Stimulated activated CD4-positive, alpha-beta T cell treated with anti-CD3 and anti-CD28 coated beads, Interleukin-1b, Interleukin-23, amount 100 ng/mL, for 1 hour (primary cell): ENCODE measurements at regions not wholly inside any gene's neighbourhood (a gene's known extent, or its start where the extent isn't known, plus 50 kb on each side); places are given as distances from the start of the nearest gene placed in this dataset.

ENCODE experiments used
- DNase-seq, 2 donors: peaks; one replicate each; pipeline ENCODE4 v3.0.0-alpha.2; 2020; ENCODE audit warnings: low read depth in 2 of 2

GRCh38 chr5:167578977-167579692 lies 712.3 kb upstream of the WWC1 start:
- DNase-seq: no peak

- DNase-seq: no peak
Measured at GRCh38 chr5:167579693-167580055, 711.8 kb upstream of the WWC1 start.

- no peak for DNase-seq
Measured at GRCh38 chr5:167580608-167581007, 710.8 kb upstream of the WWC1 start.

GRCh38 chr5:167582283-167582682 lies 709.2 kb upstream of the WWC1 start:
- DNase-seq: no peak

- no peak for DNase-seq
Measured at GRCh38 chr5:167582886-167583285, 708.6 kb upstream of the WWC1 start.

- DNase-seq: no peak
Measured at GRCh38 chr5:167585184-167585583, 706.3 kb upstream of the WWC1 start.

- no peak for DNase-seq
Measured at GRCh38 chr5:167587772-167588437, 703.5 kb upstream of the WWC1 start.

GRCh38 chr5:167592114-167592513 lies 699.3 kb upstream of the WWC1 start:
- no peak for DNase-seq

- no peak for DNase-seq
Measured at GRCh38 chr5:167593329-167594060, 698.0 kb upstream of the WWC1 start.

GRCh38 chr5:167594061-167594435 lies 697.4 kb upstream of the WWC1 start:
- no peak for DNase-seq

GRCh38 chr5:167594750-167595149 lies 696.7 kb upstream of the WWC1 start:
- no peak for DNase-seq

GRCh38 chr5:167595196-167595595 lies 696.2 kb upstream of the WWC1 start:
- DNase-seq: no peak

GRCh38 chr5:167598166-167598565 lies 693.3 kb upstream of the WWC1 start:
- no peak for DNase-seq

- no peak for DNase-seq
Measured at GRCh38 chr5:167602067-167602466, 689.4 kb upstream of the WWC1 start.

GRCh38 chr5:167603135-167603534 lies 688.3 kb upstream of the WWC1 start:
- DNase-seq: no peak

- no peak for DNase-seq
Measured at GRCh38 chr5:167608390-167609272, 682.8 kb upstream of the WWC1 start.

GRCh38 chr5:167614294-167615021 lies 677.0 kb upstream of the WWC1 start:
- DNase-seq: no peak

- no peak for DNase-seq
Measured at GRCh38 chr5:167616043-167616890, 675.2 kb upstream of the WWC1 start.

- DNase-seq: no peak
Measured at GRCh38 chr5:167623354-167623753, 668.1 kb upstream of the WWC1 start.

- DNase-seq: no peak
Measured at GRCh38 chr5:167624053-167624452, 667.4 kb upstream of the WWC1 start.
